Ishikawa (cell line): ENCODE measurements at regions not wholly inside any gene's neighbourhood (a gene's known extent, or its start where the extent isn't known, plus 50 kb on each side); places are given as distances from the start of the nearest gene placed in this dataset.

Experiments used
- CEBPB ChIP-seq: IDR thresholded peaks from 2 replicates; pipeline ENCODE4 v1.6.1; 2012
- CREB1 ChIP-seq: IDR thresholded peaks from 2 replicates; pipeline ENCODE4 v1.6.1; 2012; ENCODE audit warnings: low read depth
- EGR1 ChIP-seq: IDR thresholded peaks from 2 replicates; pipeline ENCODE4 v1.6.1; 2012
- EP300 ChIP-seq: IDR thresholded peaks from 2 replicates; pipeline ENCODE4 v1.6.1; 2012; ENCODE audit warnings: borderline replicate concordance
- FOXM1 ChIP-seq: IDR thresholded peaks from 2 replicates; pipeline ENCODE4 v1.6.1; 2012; ENCODE audit warnings: low read depth, borderline replicate concordance
- NFIC ChIP-seq: IDR thresholded peaks from 2 replicates; pipeline ENCODE4 v1.6.1; 2012
- RAD21 ChIP-seq: IDR thresholded peaks from 2 replicates; pipeline ENCODE4 v1.6.1; 2012; ENCODE audit warnings: low read depth
- TAF1 ChIP-seq: IDR thresholded peaks from 2 replicates; pipeline ENCODE4 v1.6.1; 2012; ENCODE audit warnings: low read depth, mild to moderate bottlenecking
- TEAD4 ChIP-seq: IDR thresholded peaks from 2 replicates; pipeline ENCODE4 v1.6.1; 2012
- YY1 ChIP-seq: IDR thresholded peaks from 2 replicates; pipeline ENCODE4 v1.6.1; 2012; ENCODE audit warnings: low read depth
- ZBTB7A ChIP-seq: IDR thresholded peaks from 2 replicates; pipeline ENCODE4 v1.6.1; 2012; ENCODE audit warnings: low read depth
- TF ChIP-seq, protein P1 (sequence below): IDR thresholded peaks from 2 replicates; pipeline ENCODE4 v1.6.1; 2012
- TF ChIP-seq, protein P2 (sequence below): IDR thresholded peaks from 2 replicates; pipeline ENCODE4 v1.6.1; 2012; ENCODE audit warnings: low read depth, mild to moderate bottlenecking

DNA sequence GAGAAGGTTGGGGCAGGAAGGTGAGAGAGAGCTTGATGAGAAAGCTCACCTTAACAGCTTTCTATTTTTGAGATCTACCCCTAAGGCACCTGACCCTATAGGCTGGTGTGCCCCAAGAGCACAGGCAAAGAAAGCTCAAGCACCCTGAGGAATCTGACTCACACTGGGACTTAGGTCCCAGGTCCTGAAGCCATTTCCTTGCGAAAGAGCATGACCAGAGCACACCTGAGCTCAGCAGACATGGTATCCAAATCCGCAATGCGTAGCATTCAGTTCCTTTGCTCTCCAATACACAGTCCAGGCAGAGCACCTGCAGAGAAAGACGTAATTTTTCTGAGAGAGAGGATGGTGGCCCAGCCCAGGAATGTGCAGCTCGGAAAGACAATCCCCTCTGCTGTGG, 112.1 kb upstream of the LPP start:
- TF ChIP-seq, protein P1, sequence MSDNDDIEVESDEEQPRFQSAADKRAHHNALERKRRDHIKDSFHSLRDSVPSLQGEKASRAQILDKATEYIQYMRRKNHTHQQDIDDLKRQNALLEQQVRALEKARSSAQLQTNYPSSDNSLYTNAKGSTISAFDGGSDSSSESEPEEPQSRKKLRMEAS: no peak
- TF ChIP-seq, protein P2, sequence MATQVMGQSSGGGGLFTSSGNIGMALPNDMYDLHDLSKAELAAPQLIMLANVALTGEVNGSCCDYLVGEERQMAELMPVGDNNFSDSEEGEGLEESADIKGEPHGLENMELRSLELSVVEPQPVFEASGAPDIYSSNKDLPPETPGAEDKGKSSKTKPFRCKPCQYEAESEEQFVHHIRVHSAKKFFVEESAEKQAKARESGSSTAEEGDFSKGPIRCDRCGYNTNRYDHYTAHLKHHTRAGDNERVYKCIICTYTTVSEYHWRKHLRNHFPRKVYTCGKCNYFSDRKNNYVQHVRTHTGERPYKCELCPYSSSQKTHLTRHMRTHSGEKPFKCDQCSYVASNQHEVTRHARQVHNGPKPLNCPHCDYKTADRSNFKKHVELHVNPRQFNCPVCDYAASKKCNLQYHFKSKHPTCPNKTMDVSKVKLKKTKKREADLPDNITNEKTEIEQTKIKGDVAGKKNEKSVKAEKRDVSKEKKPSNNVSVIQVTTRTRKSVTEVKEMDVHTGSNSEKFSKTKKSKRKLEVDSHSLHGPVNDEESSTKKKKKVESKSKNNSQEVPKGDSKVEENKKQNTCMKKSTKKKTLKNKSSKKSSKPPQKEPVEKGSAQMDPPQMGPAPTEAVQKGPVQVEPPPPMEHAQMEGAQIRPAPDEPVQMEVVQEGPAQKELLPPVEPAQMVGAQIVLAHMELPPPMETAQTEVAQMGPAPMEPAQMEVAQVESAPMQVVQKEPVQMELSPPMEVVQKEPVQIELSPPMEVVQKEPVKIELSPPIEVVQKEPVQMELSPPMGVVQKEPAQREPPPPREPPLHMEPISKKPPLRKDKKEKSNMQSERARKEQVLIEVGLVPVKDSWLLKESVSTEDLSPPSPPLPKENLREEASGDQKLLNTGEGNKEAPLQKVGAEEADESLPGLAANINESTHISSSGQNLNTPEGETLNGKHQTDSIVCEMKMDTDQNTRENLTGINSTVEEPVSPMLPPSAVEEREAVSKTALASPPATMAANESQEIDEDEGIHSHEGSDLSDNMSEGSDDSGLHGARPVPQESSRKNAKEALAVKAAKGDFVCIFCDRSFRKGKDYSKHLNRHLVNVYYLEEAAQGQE: no peak
- TF ChIP-seq CEBPB (no peak), TAF1 (no peak), TEAD4 (no peak), RAD21 (no peak), EP300 (no peak), FOXM1 (no peak), YY1 (no peak), EGR1 (no peak), ZBTB7A (no peak), NFIC (no peak), CREB1 (no peak)
